ENCODE measurements at regions not wholly inside any gene's neighbourhood (a gene's known extent, or its start where the extent isn't known, plus 50 kb on each side); places are given as distances from the start of the nearest gene placed in this dataset.

DNA sequence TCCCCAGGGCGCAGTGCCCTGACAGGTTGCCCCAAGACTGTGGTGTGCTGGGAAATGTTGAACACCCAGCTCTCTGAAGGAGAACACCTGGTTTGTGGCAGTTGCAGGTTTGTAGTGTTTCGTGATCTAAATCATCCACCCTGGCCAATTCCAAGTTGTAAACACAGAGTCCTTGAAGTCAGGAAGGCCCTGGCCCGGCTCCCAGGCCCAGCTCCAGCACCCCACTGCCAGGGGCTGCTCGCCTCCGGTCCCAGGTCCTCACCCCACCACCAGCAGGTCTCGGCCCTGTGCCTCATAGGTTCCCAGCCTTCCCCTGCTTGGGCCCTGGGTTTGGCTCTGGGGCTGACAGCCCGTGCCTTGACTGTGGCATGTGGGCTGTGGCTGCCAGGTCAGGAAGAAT lies 121.4 kb upstream of the MLN start:
- TF ChIP-seq CTCF (IDR thresholded peaks at IDR 0.05 in 2 of 3, conservative IDR thresholded peaks at IDR 0.05 in 1 of 3; ENCODE audit: borderline replicate concordance in 1 of 3, insufficient read depth in 1 of 3, low read depth in 2 of 3, low read length in 2 of 3), result no peak
- TF ChIP-seq EZH2phosphoT487 (IDR thresholded peaks at IDR 0.05; ENCODE audit: borderline replicate concordance), result no peak
- no peak for TF ChIP-seq POLR2A (IDR thresholded peaks at IDR 0.05; ENCODE audit: borderline replicate concordance, extremely low read depth, insufficient read depth, insufficient read length)
- TF ChIP-seq JUND (IDR thresholded peaks at IDR 0.05), result no peak
- TF ChIP-seq ATF3 (IDR thresholded peaks at IDR 0.05), result no peak
- TF ChIP-seq EGR1 (IDR thresholded peaks at IDR 0.05; ENCODE audit: low read depth), result no peak

Measured in HCT116 (cell line).